GM12878 (cell line): ENCODE measurements at regions not wholly inside any gene's neighbourhood (a gene's known extent, or its start where the extent isn't known, plus 50 kb on each side); places are given as distances from the start of the nearest gene placed in this dataset.

Source experiments
- ATAC-seq: fragments of 200-7000 bp; cut with Tn5 transposase; 3 replicates; pipeline ENCODE4 v1.9.1; 2020; ENCODE audit warnings: mild to moderate bottlenecking, moderate library complexity
- BruUV-seq: library from RNA; stranded (reverse); fragments of 400-500 nt; replicated peaks from 2 replicates; lab custom pipeline; 2021; lab: Mats Ljungman, UMichigan
- CTCF ChIA-PET: fragments of 300-600 bp; sonication (Branson Sonifier 250); formaldehyde crosslinking; extraction: SDS; loops from one replicate; lab custom pipeline; 2021; ENCODE audit warnings: inconsistent platforms; lab: Yijun Ruan, JAX
- POLR2A ChIA-PET: fragments of 350-600 bp; formaldehyde crosslinking; extraction: SDS; loops from one replicate; lab custom pipeline; 2021; ENCODE audit warnings: inconsistent platforms; lab: Charles Lee
- RAD21 ChIA-PET: fragments of 300-600 bp; sonication (Branson Sonifier 250); formaldehyde crosslinking; loops from one replicate; lab custom pipeline; 2023; ENCODE audit warnings: antibody characterized with exemption; ENCODE audit not compliant: unreplicated experiment; lab: Charles Lee
- SMC1A ChIA-PET: fragments of 300-600 bp; sonication (Branson Sonifier 250); formaldehyde crosslinking; loops from one replicate; lab custom pipeline; 2023; ENCODE audit not compliant: unreplicated experiment, uncharacterized antibody; lab: Charles Lee
- DNase-seq: peaks from one replicate; pipeline ENCODE4 v3.0.0-alpha.2; 2011; ENCODE audit warnings: low read depth, low spot score
- FAIRE-seq: peaks from 3 replicates; lab custom pipeline; 2011; peaks lifted over from hg19 to GRCh38; lab: Jason Lieb, UNC
- H2AFZ ChIP-seq: 2 replicates; pipeline ENCODE4 v1.6.0; 2011; ENCODE audit warnings: low read depth, low read length, control low read depth; ENCODE audit not compliant: control insufficient read depth
- H3K27ac ChIP-seq: 2 replicates; pipeline ENCODE4 v1.5.1; 2011; ENCODE audit warnings: control low read depth; ENCODE audit not compliant: control insufficient read depth, insufficient read depth
- H3K27me3 ChIP-seq, 2 experiments: replicated peaks in 1 of 2; 2 replicates each; pipeline versions ENCODE4 v1.6.0 to v1.6.1; 2011; ENCODE audit warnings: low read length in 1 of 2; ENCODE audit not compliant: control insufficient read depth in 2 of 2, insufficient read depth in 2 of 2
- H3K36me3 ChIP-seq, 2 experiments: 2 replicates each; pipeline ENCODE4 v1.5.1; 2011; ENCODE audit warnings: low read length in 1 of 2; ENCODE audit not compliant: control insufficient read depth in 2 of 2, insufficient read depth in 2 of 2
- H3K4me1 ChIP-seq: 2 replicates; pipeline ENCODE4 v1.6.1; 2011; ENCODE audit warnings: mild to moderate bottlenecking, low read length, moderate library complexity, mixed read lengths; ENCODE audit not compliant: control insufficient read depth, insufficient read depth
- H3K4me2 ChIP-seq: 2 replicates; pipeline ENCODE4 v1.6.0; 2011; ENCODE audit warnings: control low read depth; ENCODE audit not compliant: control insufficient read depth, insufficient read depth
- H3K4me3 ChIP-seq: fragments of 200-600 bp; sonication (generic); 2 replicates; pipeline ENCODE4 v1.5.1; 2016
- H3K79me2 ChIP-seq: 2 replicates; pipeline ENCODE4 v1.6.0; 2011; ENCODE audit warnings: low read length; ENCODE audit not compliant: control insufficient read depth, insufficient read depth
- H3K9ac ChIP-seq: 2 replicates; pipeline ENCODE4 v1.8.0; 2011; ENCODE audit warnings: low read length, control low read depth, mixed read lengths; ENCODE audit not compliant: control insufficient read depth, insufficient read depth
- H3K9me3 ChIP-seq: replicated peaks from 3 replicates; pipeline ENCODE4 v1.5.1; 2011; ENCODE audit warnings: mild to moderate bottlenecking, low read length; ENCODE audit not compliant: control insufficient read depth, insufficient read depth
- H4K20me1 ChIP-seq: 2 replicates; pipeline ENCODE4 v1.6.0; 2011; ENCODE audit not compliant: control insufficient read depth, insufficient read depth
- BACH1 ChIP-seq: fragments of 450-650 bp; IDR thresholded peaks from 2 replicates; pipeline ENCODE4 v1.6.1; 2017; ENCODE audit warnings: mild to moderate bottlenecking, borderline replicate concordance
- EP300 ChIP-seq, 2 experiments: fragments of 150-350 bp in 1 of 2; IDR thresholded peaks; 2 replicates each; pipeline ENCODE4 v1.6.1; 2011 to 2012; ENCODE audit warnings: low read depth in 2 of 2, low read length in 2 of 2, borderline replicate concordance in 1 of 2, improper control_type of control experiment in 1 of 2, inconsistent platforms in 1 of 2; ENCODE audit not compliant: control insufficient read depth in 1 of 2
- ESRRA ChIP-seq: IDR thresholded peaks from 2 replicates; pipeline ENCODE4 v1.6.1; 2012; ENCODE audit warnings: mild to moderate bottlenecking, low read length, improper control_type of control experiment
- JUND ChIP-seq: IDR thresholded peaks from 2 replicates; pipeline ENCODE4 v1.6.1; 2012; ENCODE audit warnings: low read depth, mild to moderate bottlenecking, low read length, improper control_type of control experiment, moderate library complexity
- MEF2A ChIP-seq: IDR thresholded peaks from 2 replicates; pipeline ENCODE4 v1.6.1; 2011; ENCODE audit warnings: low read depth, mild to moderate bottlenecking, low read length, moderate library complexity; ENCODE audit not compliant: insufficient read depth
- MXI1 ChIP-seq: fragments of 150-350 bp; IDR thresholded peaks from 2 replicates; pipeline ENCODE4 v1.6.1; 2011; ENCODE audit warnings: low read depth, mild to moderate bottlenecking, inconsistent platforms, low read length, improper control_type of control experiment
- NFYB ChIP-seq: IDR thresholded peaks from 2 replicates; pipeline ENCODE4 v1.6.1; 2011; ENCODE audit warnings: low read depth, mild to moderate bottlenecking, low read length, improper control_type of control experiment, moderate library complexity; ENCODE audit not compliant: insufficient read depth
- NR2C1 ChIP-seq: fragments of 450-650 bp; IDR thresholded peaks from 2 replicates; pipeline ENCODE4 v1.6.1; 2017; ENCODE audit warnings: antibody characterized with exemption, mild to moderate bottlenecking, moderate library complexity
- RBBP5 ChIP-seq: fragments of 200-600 bp; sonication (generic); conservative IDR thresholded peaks from 2 replicates; pipeline ENCODE4 v1.6.1; 2016
- SPI1 ChIP-seq: IDR thresholded peaks from 2 replicates; pipeline ENCODE4 v1.6.1; 2011; ENCODE audit warnings: low read depth, mild to moderate bottlenecking, low read length, moderate library complexity, borderline replicate concordance; ENCODE audit not compliant: insufficient read depth
- SREBF1 ChIP-seq: IDR thresholded peaks from 2 replicates; pipeline ENCODE4 v1.6.1; 2012; ENCODE audit warnings: mild to moderate bottlenecking, low read length
- SUZ12 ChIP-seq: fragments of 200-600 bp; sonication (generic); IDR thresholded peaks from one replicate; pipeline ENCODE4 v1.6.1; 2018; ENCODE audit warnings: antibody characterized with exemption, mild to moderate bottlenecking; ENCODE audit not compliant: unreplicated experiment
- ZNF384 ChIP-seq: IDR thresholded peaks from 2 replicates; pipeline ENCODE4 v1.6.1; 2012; ENCODE audit warnings: low read depth, mild to moderate bottlenecking, low read length, improper control_type of control experiment, borderline replicate concordance
- WGBS: methylation state at CpG from one replicate; pipeline ENCODE4 v1.1.6; 2016; ENCODE audit warnings: low lambda C conversion rate; ENCODE audit not compliant: insufficient replicate concordance, insufficient coverage; ENCODE audit errors: missing lambda C conversion rate; 5-methylcytosine and 5-hydroxymethylcytosine counted together
- in situ Hi-C: fragments of 300-500 bp; cut with MboI; formaldehyde crosslinking; loops from 9 replicates; pipeline ENCODE4 v1.14.3; 2018; ENCODE audit warnings: mixed read lengths
- intact Hi-C: fragments of 100-400 bp; cut with micrococcal nuclease; formaldehyde crosslinking; loops from one replicate; pipeline ENCODE4 v1.14.2; 2022; ENCODE audit not compliant: unreplicated experiment
- TF ChIP-seq, protein P1 (sequence below): fragments of 450-650 bp; IDR thresholded peaks from 2 replicates; pipeline ENCODE4 v1.6.1; 2016; ENCODE audit warnings: mild to moderate bottlenecking
- TF ChIP-seq, protein P2 (sequence below): fragments of 450-650 bp; IDR thresholded peaks from 2 replicates; pipeline ENCODE4 v1.6.1; 2018; ENCODE audit warnings: borderline replicate concordance, mild to moderate bottlenecking; ENCODE audit not compliant: partially characterized antibody
- TF ChIP-seq, protein P3 (sequence below): IDR thresholded peaks from 2 replicates; pipeline ENCODE4 v1.6.1; 2012; ENCODE audit warnings: low read depth, low read length, improper control_type of control experiment

DNA sequence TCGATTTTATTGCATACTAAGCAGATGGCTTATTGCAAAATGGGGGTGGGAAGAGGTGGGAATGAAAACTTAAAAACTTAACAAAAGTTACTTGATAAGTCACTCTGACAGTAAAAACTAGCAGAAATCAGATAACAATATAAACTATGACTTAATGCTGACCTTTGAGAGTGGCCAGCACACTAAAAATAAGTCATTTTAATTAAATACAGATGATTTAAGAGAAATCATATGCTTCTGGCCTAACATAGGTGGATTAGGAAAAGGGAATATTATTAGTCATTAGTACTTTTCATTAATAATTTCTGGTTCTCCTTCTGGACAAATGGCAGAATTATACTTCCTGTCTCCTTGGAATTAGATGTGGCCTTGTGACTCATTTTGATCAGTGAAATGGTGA lies 756.7 kb downstream of the PCDH19 start:
- ChIA-PET RAD21 (no interaction called here), CTCF (no interaction called here), SMC1A (no interaction called here), POLR2A (no interaction called here)
- no peak overlapping the region for H3K4me3 ChIP-seq
- H3K27me3 ChIP-seq = no peaks in the 10 kb centered on the region
- no peak overlapping the region for H3K9ac ChIP-seq
- BruUV-seq = no TSS peak
- in situ Hi-C loops = no loop called here
- no peak for DNase-seq
- H3K36me3 ChIP-seq = no peaks in the 10 kb centered on the region
- H3K79me2 ChIP-seq = no peaks in the 10 kb centered on the region
- FAIRE-seq = no peak
- 21% methylated on average over 1 of the region's 1 CpG for WGBS
- TF ChIP-seq NFYB (no peak), JUND (no peak), RBBP5 (no peak)
- TF ChIP-seq, protein P1, sequence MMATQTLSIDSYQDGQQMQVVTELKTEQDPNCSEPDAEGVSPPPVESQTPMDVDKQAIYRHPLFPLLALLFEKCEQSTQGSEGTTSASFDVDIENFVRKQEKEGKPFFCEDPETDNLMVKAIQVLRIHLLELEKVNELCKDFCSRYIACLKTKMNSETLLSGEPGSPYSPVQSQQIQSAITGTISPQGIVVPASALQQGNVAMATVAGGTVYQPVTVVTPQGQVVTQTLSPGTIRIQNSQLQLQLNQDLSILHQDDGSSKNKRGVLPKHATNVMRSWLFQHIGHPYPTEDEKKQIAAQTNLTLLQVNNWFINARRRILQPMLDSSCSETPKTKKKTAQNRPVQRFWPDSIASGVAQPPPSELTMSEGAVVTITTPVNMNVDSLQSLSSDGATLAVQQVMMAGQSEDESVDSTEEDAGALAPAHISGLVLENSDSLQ = no peak
- no peak overlapping the region for H3K27ac ChIP-seq
- no peaks in the 10 kb centered on the region for H3K9me3 ChIP-seq
- intact Hi-C loops = no loop called here
- H2AFZ ChIP-seq = no peak overlapping the region
- H3K4me1 ChIP-seq = no peaks in the 10 kb centered on the region
- no peak overlapping the region for H3K4me2 ChIP-seq
- no peak for ATAC-seq
- H4K20me1 ChIP-seq = no peaks in the 10 kb centered on the region

DNA sequence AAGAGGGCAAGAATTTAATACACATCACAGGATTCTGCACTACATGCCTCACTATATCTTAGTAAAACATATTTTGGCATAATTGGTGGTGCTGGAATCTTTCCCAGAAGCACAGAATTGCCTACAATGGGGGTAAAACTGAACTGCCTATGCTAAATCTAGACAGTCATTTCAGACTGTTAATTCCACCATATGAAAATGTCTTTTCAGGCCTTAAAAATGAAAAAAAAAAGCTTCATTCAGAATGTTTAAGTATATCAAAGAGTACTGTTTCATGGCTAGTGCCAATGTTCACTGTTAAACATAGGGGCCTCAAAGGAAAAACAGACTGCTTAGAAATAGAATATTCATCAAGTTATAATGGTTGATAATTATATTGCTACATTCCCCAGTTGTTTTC lies 797.0 kb downstream of the PCDH19 start:
- no peak for DNase-seq
- ChIA-PET RAD21 (no interaction called here), POLR2A (no interaction called here), CTCF (no interaction called here), SMC1A (no interaction called here)
- Histone ChIP-seq H3K36me3 (no peaks in the 10 kb centered on the region), H3K4me2 (no peak overlapping the region), H4K20me1 (no peaks in the 10 kb centered on the region), H3K27ac (no peak overlapping the region), H3K4me1 (no peaks in the 10 kb centered on the region), H3K9ac (no peak overlapping the region), H2AFZ (no peak overlapping the region), H3K9me3 (no peaks in the 10 kb centered on the region), H3K4me3 (no peak overlapping the region), H3K79me2 (no peaks in the 10 kb centered on the region), H3K27me3 (no peaks in the 10 kb centered on the region)
- intact Hi-C loops = no loop called here
- BruUV-seq = no TSS peak
- FAIRE-seq = no peak
- in situ Hi-C loops = no loop called here
- no peak for ATAC-seq
- TF ChIP-seq MXI1 (no peak), MEF2A (no peak), EP300 (IDR thresholded peaks at IDR 0.05; ENCODE audit: borderline replicate concordance in 1 of 2, control insufficient read depth in 1 of 2, low read depth in 2 of 2, low read length in 2 of 2) (no peak), ESRRA (no peak), SUZ12 (no peak), SPI1 (no peak), ZNF384 (no peak), NR2C1 (no peak), SREBF1 (no peak), BACH1 (no peak)
- TF ChIP-seq, protein P2, sequence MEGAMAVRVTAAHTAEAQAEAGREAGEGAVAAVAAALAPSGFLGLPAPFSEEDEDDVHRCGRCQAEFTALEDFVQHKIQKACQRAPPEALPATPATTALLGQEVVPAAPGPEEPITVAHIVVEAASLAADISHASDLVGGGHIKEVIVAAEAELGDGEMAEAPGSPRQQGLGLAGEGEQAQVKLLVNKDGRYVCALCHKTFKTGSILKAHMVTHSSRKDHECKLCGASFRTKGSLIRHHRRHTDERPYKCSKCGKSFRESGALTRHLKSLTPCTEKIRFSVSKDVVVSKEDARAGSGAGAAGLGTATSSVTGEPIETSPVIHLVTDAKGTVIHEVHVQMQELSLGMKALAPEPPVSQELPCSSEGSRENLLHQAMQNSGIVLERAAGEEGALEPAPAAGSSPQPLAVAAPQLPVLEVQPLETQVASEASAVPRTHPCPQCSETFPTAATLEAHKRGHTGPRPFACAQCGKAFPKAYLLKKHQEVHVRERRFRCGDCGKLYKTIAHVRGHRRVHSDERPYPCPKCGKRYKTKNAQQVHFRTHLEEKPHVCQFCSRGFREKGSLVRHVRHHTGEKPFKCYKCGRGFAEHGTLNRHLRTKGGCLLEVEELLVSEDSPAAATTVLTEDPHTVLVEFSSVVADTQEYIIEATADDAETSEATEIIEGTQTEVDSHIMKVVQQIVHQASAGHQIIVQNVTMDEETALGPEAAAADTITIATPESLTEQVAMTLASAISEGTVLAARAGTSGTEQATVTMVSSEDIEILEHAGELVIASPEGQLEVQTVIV = no peak
- TF ChIP-seq, protein P3, sequence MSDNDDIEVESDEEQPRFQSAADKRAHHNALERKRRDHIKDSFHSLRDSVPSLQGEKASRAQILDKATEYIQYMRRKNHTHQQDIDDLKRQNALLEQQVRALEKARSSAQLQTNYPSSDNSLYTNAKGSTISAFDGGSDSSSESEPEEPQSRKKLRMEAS = no peak
